GM23338 (cell line): ENCODE measurements at regions not wholly inside any gene's neighbourhood (a gene's known extent, or its start where the extent isn't known, plus 50 kb on each side); places are given as distances from the start of the nearest gene placed in this dataset.
"Not testable (repeated sequence)": the region's sequence is repeated elsewhere in the genome, so short reads cannot be mapped to it uniquely, and the experiment has no call there.

Experiments used
- ATAC-seq: fragments of 200-7000 bp; cut with Tn5 transposase; 3 replicates; pipeline ENCODE4 v1.9.1; 2020
- DNase-seq: peaks from one replicate; pipeline ENCODE4 v3.0.0-alpha.2; 2015; ENCODE audit warnings: low spot score
- H2AFZ ChIP-seq: fragments of 200-600 bp; sonication (generic); 2 replicates; pipeline ENCODE4 v1.8.0; 2016; ENCODE audit warnings: antibody characterized with exemption, mild to moderate bottlenecking, moderate library complexity
- H3F3A ChIP-seq: fragments of 200-600 bp; sonication (generic); replicated peaks from 2 replicates; pipeline ENCODE4 v1.8.0; 2017; ENCODE audit warnings: antibody characterized with exemption, mixed run types, low read depth
- H3K27ac ChIP-seq: fragments of 200-600 bp; sonication (generic); 2 replicates; pipeline ENCODE4 v1.6.1; 2016; ENCODE audit warnings: low read depth
- H3K27me3 ChIP-seq: fragments of 200-600 bp; sonication (generic); 2 replicates; pipeline ENCODE4 v1.8.0; 2016; ENCODE audit warnings: mild to moderate bottlenecking, mixed run types, moderate library complexity; ENCODE audit not compliant: insufficient read depth
- H3K36me3 ChIP-seq: fragments of 200-600 bp; sonication (generic); 2 replicates; pipeline ENCODE4 v1.8.0; 2016; ENCODE audit warnings: mild to moderate bottlenecking; ENCODE audit not compliant: insufficient read depth
- H3K4me1 ChIP-seq: fragments of 200-600 bp; sonication (generic); 2 replicates; pipeline ENCODE4 v1.8.0; 2016; ENCODE audit warnings: mild to moderate bottlenecking, moderate library complexity; ENCODE audit not compliant: insufficient read depth
- H3K4me2 ChIP-seq: fragments of 200-600 bp; sonication (generic); 2 replicates; pipeline ENCODE4 v1.7.1; 2017; ENCODE audit warnings: mixed run types
- H3K4me3 ChIP-seq: fragments of 200-600 bp; sonication (generic); 2 replicates; pipeline ENCODE4 v1.6.1; 2016; ENCODE audit warnings: mixed run types
- H3K79me2 ChIP-seq: fragments of 200-600 bp; sonication (generic); replicated peaks from 2 replicates; pipeline ENCODE4 v1.8.0; 2017; ENCODE audit warnings: mild to moderate bottlenecking; ENCODE audit not compliant: insufficient read depth
- H3K9me2 ChIP-seq: fragments of 200-600 bp; sonication (generic); 2 replicates; pipeline ENCODE4 v1.8.0; 2017; ENCODE audit not compliant: insufficient read depth
- H4K20me1 ChIP-seq: fragments of 200-600 bp; sonication (generic); replicated peaks from 2 replicates; pipeline ENCODE4 v1.8.0; 2017; ENCODE audit warnings: mild to moderate bottlenecking; ENCODE audit not compliant: insufficient read depth
- H3K27ac Mint-ChIP-seq: 2 replicates; pipeline ENCODE4 v1.8.0; 2020; ENCODE audit warnings: inconsistent platforms, mild to moderate bottlenecking, moderate library complexity, mixed read lengths
- H3K27me3 Mint-ChIP-seq: 3 replicates; pipeline ENCODE4 v1.8.0; 2022; ENCODE audit warnings: low read depth, mild to moderate bottlenecking, moderate library complexity, mixed read lengths, inconsistent platforms; ENCODE audit not compliant: insufficient read depth, poor library complexity
- H3K36me3 Mint-ChIP-seq: 3 replicates; pipeline ENCODE4 v1.8.0; 2021; ENCODE audit warnings: low read depth, mild to moderate bottlenecking, inconsistent platforms, moderate library complexity, mixed read lengths
- H3K4me1 Mint-ChIP-seq: 3 replicates; pipeline ENCODE4 v1.8.0; 2020; ENCODE audit warnings: mild to moderate bottlenecking, inconsistent platforms, mixed read lengths
- H3K4me3 Mint-ChIP-seq: 3 replicates; pipeline ENCODE4 v1.8.0; 2021; ENCODE audit warnings: moderate library complexity, mild to moderate bottlenecking, inconsistent platforms, mixed read lengths
- H3K9me3 Mint-ChIP-seq: 3 replicates; pipeline ENCODE4 v1.8.0; 2020; ENCODE audit warnings: moderate library complexity, mild to moderate bottlenecking, inconsistent platforms, mixed read lengths
- CREB1 ChIP-seq: fragments of 250-450 bp; sonication (Bioruptor Pico); IDR thresholded peaks from 2 replicates; pipeline ENCODE4 v1.5.0; 2020; ENCODE audit warnings: low read depth, mild to moderate bottlenecking, moderate library complexity
- CTCF ChIP-seq, 2 experiments: fragments of 200-600 bp in 1 of 2; sonication (generic) in 1 of 2; conservative IDR thresholded peaks; 2 replicates each; pipeline versions ENCODE4 v1.5.1 to v1.6.1; 2016 to 2017; ENCODE audit warnings: antibody characterized with exemption in 2 of 2, low read depth in 2 of 2, mild to moderate bottlenecking in 2 of 2, moderate library complexity in 1 of 2
- ETS1 ChIP-seq: IDR thresholded peaks from 2 replicates; pipeline ENCODE4 v1.6.1; 2016; ENCODE audit warnings: antibody characterized with exemption
- JUNB ChIP-seq: IDR thresholded peaks from one replicate; pipeline ENCODE4 v1.6.1; 2016; ENCODE audit warnings: antibody characterized with exemption; ENCODE audit not compliant: unreplicated experiment
- STAT1 ChIP-seq: IDR thresholded peaks from one replicate; pipeline ENCODE4 v1.6.1; 2016; ENCODE audit warnings: antibody characterized with exemption; ENCODE audit not compliant: unreplicated experiment
- ZNF114 ChIP-seq: fragments of 250-450 bp; sonication (Bioruptor Pico); IDR thresholded peaks from 2 replicates; pipeline ENCODE4 v1.5.0; 2020; ENCODE audit warnings: mild to moderate bottlenecking, moderate library complexity
- ZNF331 ChIP-seq: fragments of 250-450 bp; sonication (Bioruptor Pico); IDR thresholded peaks from 2 replicates; pipeline ENCODE4 v1.5.0; 2020; ENCODE audit warnings: low read depth, mild to moderate bottlenecking, moderate library complexity
- ZNF462 ChIP-seq: fragments of 250-450 bp; sonication (Bioruptor Pico); IDR thresholded peaks from 2 replicates; pipeline ENCODE4 v1.5.0; 2020; ENCODE audit warnings: mild to moderate bottlenecking, moderate library complexity

GRCh38 chr4:9670725-9671124 lies 110.7 kb upstream of the DRD5 start:
- not testable (repeated sequence) for H3K4me1 ChIP-seq, H3K27me3 Mint-ChIP-seq, H4K20me1 ChIP-seq, H3K27me3 ChIP-seq, H3K4me3 Mint-ChIP-seq, H3K27ac ChIP-seq, H3K4me3 ChIP-seq, H3K36me3 ChIP-seq, H3K9me2 ChIP-seq, H3K79me2 ChIP-seq, H3F3A ChIP-seq, H3K36me3 Mint-ChIP-seq, H2AFZ ChIP-seq, H3K4me2 ChIP-seq, ATAC-seq, H3K27ac Mint-ChIP-seq, DNase-seq
- Mint-ChIP-seq H3K9me3 (peaks cover 15% of the 10 kb centered on the region), H3K4me1 (peaks cover 11% of the 10 kb centered on the region)

- H3K9me3 Mint-ChIP-seq, result peaks cover 11% of the 10 kb centered on the region
- H3K36me3 ChIP-seq, H3K4me3 Mint-ChIP-seq, H3K27ac ChIP-seq, H3K4me1 ChIP-seq, H3F3A ChIP-seq, H3K4me2 ChIP-seq, H2AFZ ChIP-seq, H3K4me1 Mint-ChIP-seq, H3K36me3 Mint-ChIP-seq, H3K27ac Mint-ChIP-seq, H3K4me3 ChIP-seq, H3K27me3 Mint-ChIP-seq, ATAC-seq, H3K27me3 ChIP-seq, H4K20me1 ChIP-seq, H3K9me2 ChIP-seq, H3K79me2 ChIP-seq, DNase-seq: not testable (repeated sequence)
Measured at GRCh38 chr4:9677357-9677756, 104.1 kb upstream of the DRD5 start.

- Histone ChIP-seq H2AFZ (no peak overlapping the region), H3K4me3 (no peak overlapping the region), H3K9me2 (no peaks in the 10 kb centered on the region), H3K79me2 (no peaks in the 10 kb centered on the region), H4K20me1 (no peaks in the 10 kb centered on the region), H3K4me1 (no peaks in the 10 kb centered on the region), H3K4me2 (no peak overlapping the region), H3K36me3 (no peaks in the 10 kb centered on the region), H3K27me3 (no peaks in the 10 kb centered on the region), H3F3A (no peaks in the 10 kb centered on the region), H3K27ac (no peak overlapping the region)
- no peak overlapping the region for H3K27ac Mint-ChIP-seq
- no peaks in the 10 kb centered on the region for H3K4me1 Mint-ChIP-seq
- DNase-seq (no peak), ATAC-seq (no peak)
- H3K36me3 Mint-ChIP-seq, result 0 out of 3 replicates have a peak, but pooled peaks cover 3% of the 10 kb centered on the region
- H3K4me3 Mint-ChIP-seq, result no peak overlapping the region
- H3K9me3 Mint-ChIP-seq, result peaks cover 11% of the 10 kb centered on the region
- H3K27me3 Mint-ChIP-seq, result no peaks in the 10 kb centered on the region
- TF ChIP-seq ZNF462 (CRISPR knock-in tag) (no peak), ZNF114 (CRISPR knock-in tag) (no peak), CREB1 (CRISPR knock-in tag) (no peak), CTCF (conservative IDR thresholded peaks at IDR 0.05; ENCODE audit: low read depth in 2 of 2) (no peak), JUNB (no peak), STAT1 (no peak), ZNF331 (CRISPR knock-in tag) (no peak), ETS1 (no peak)
Measured at GRCh38 chr4:9679704-9680478, 101.5 kb upstream of the DRD5 start.
